NCI-H526 (cell line): ENCODE measurements at regions not wholly inside any gene's neighbourhood (a gene's known extent, or its start where the extent isn't known, plus 50 kb on each side); places are given as distances from the start of the nearest gene placed in this dataset.

Experiments
- DNase-seq, 2 experiments: peaks; one replicate each; lab custom pipeline; 2025; lab: John Stamatoyannopoulos, UW

DNA sequence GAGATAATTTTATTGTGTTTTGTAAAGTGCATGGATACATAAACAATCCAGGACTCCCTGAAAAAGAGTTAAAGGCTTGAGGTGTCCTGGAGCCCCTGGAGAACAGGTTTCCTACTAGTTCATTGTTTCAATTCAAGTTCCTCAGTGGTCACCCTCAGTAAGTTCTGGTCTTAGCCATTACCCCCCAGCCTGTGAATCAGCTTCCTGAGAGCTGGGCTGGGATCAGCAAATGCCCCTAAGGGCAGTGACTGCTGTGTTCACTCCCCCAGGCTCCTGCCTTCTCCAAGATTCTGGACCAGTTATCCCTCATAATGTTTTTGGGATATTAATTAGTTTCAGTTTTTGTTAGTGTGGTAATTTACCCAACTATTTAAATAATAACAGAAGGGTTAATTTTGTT lies 151.6 kb upstream of the PRSS58 start:
- no peak for DNase-seq

- DNase-seq: no peak
Observed at GRCh38 chr7:142408794-142409193, 150.9 kb upstream of the PRSS58 start.

DNA sequence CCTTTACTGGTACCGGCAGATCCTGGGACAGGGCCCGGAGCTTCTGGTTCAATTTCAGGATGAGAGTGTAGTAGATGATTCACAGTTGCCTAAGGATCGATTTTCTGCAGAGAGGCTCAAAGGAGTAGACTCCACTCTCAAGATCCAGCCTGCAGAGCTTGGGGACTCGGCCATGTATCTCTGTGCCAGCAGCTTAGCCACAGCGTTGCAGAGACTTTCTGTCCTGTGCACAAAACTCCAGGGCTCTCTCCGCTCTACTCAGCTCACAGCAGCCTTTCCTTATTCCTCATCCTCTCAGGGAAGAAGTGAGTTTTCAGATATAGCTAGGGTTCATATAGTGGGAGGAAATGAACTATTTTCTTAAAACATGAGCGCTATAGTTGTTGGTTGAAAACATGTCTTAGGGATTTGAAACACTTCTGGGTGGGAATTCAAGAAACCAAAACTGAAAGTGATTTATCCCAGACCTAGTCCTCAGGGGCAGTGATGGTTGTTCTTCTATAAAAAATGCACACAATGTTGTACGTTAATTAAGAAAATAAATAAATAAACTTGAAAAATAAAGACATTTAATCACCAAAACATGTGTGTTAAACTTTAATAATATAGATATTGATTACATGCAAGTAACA lies 150.2 kb upstream of the PRSS58 start:
- DNase-seq: no peak

GRCh38 chr7:142405122-142405765 lies 147.4 kb upstream of the PRSS58 start:
- no peak for DNase-seq

DNA sequence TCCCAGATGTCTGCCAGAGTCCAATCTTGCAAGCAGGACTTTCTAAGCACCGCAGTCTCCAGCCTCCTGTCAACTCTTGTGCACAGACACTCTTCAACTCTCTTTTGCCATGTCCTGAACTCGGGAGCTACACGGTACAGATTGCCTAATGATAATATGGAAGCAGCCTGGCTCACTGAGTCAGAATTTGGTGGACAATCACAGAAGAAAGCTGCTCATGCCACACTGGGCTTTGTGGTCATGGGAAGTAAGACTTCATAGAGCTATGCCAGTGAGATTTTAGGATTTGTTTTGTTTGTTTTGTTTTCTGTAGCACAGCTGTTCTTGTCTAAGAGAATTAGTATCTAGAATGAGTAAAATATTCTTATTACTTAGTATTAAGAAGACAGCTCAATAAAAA lies 144.1 kb upstream of the PRSS58 start:
- DNase-seq: no peak

- DNase-seq: no peak
Observed at GRCh38 chr7:142400042-142400533, 142.2 kb upstream of the PRSS58 start.

DNA sequence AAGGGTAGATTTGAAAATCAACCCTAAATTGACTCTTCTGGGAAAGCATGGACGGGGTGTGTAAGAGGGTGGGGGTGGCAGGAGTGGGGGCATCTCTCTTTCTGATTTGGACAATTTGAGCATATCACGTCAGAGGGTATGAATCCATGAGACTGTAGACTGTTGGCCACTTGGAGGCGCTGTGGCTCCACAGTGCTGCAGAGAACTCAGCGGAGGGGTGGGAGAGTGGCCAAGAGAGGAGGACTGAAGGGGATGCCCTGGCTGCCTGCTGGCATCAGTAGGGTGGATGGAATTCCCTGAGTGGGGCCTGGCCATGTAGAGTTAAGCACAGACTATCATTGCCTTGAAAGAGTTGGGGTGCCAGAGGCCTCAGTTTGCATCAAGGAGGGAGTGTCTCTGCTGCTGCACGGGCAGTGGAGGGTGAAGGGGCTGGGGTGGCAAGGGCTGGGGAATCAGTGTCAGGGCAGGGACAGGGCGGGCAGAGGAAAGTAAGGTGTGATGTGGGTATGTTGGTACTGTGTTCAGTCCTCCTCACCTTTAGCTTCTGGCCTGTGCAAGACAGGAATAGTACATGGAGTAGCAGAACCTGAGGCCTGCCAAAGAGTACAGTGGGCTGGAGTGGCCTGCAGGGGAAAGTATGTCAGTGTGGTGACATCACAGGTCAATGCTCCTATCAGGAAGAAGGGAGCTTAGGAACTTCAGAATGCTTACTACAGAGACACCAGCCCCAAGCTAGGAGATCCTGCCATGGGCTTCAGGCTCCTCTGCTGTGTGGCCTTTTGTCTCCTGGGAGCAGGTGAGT lies 133.5 kb upstream of the PRSS58 start:
- DNase-seq: peak; percentile 10 to 63

GRCh38 chr7:142389544-142389943 lies 131.7 kb upstream of the PRSS58 start:
- peak in 1 of 2 experiments; percentile 18 for DNase-seq

GRCh38 chr7:142385491-142386340 lies 127.9 kb upstream of the PRSS58 start:
- peak; percentile 55 to 82 for DNase-seq

- DNase-seq: no peak
Observed at GRCh38 chr7:142384493-142384922, 126.7 kb upstream of the PRSS58 start.

GRCh38 chr7:142383841-142384492 lies 126.1 kb upstream of the PRSS58 start:
- DNase-seq: no peak

GRCh38 chr7:142381727-142382390 lies 124.0 kb upstream of the PRSS58 start:
- DNase-seq: no peak

GRCh38 chr7:142380069-142380468 lies 122.2 kb upstream of the PRSS58 start:
- no peak for DNase-seq

- no peak for DNase-seq
Observed at GRCh38 chr7:142379201-142379885, 121.5 kb upstream of the PRSS58 start.

GRCh38 chr7:142377567-142377966 lies 119.7 kb upstream of the PRSS58 start:
- no peak for DNase-seq

- DNase-seq: no peak
Observed at GRCh38 chr7:142376356-142376997, 118.6 kb upstream of the PRSS58 start.

DNA sequence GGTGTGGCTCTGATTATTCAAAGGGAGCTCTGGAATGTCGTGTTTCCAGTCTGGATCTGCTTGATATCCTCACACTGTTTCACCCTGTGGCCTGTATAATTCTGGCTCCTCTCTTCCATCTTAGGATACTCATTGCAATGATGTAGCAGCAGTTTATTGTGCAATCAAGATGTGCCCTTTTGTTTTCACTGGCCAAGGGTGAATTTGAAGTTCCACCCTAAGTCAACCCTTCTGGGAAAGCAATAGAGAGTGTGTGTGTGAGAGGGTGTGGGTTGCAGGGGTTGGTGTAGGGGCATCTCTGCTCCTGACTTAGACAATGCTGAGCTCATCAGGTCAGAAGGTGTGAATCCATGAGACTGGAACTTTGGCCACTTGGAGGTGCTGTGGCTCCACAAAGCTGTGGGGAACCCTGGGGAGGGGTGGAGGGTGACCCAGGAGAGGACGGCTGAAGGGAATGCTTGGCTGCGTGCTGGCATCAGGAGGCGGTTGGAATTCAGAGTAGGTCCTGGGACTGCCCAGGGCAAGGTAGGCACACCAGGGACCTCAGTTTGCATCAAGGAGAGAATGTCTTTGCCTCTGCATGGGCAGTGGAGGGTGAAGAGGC lies 118.0 kb upstream of the PRSS58 start:
- peak; percentile 28 to 69 for DNase-seq

DNA sequence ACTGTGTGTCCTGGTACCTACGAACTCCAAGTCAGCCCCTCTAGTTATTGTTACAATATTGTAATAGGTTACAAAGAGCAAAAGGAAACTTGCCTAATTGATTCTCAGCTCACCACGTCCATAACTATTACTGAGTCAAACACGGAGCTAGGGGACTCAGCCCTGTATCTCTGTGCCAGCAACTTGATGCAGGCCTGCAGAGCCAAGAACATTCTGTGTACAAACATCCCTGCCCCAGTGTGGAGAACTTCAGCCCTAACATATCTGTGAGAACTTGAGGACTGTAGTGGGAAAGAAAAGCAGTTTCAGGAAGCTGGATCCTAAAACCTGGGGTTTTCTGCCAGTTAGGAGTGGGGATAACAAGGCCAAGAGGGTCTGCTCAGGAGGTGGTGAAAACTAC lies 114.9 kb upstream of the PRSS58 start:
- DNase-seq: no peak
